ENCODE measurements at regions not wholly inside any gene's neighbourhood (a gene's known extent, or its start where the extent isn't known, plus 50 kb on each side); places are given as distances from the start of the nearest gene placed in this dataset.

DNA sequence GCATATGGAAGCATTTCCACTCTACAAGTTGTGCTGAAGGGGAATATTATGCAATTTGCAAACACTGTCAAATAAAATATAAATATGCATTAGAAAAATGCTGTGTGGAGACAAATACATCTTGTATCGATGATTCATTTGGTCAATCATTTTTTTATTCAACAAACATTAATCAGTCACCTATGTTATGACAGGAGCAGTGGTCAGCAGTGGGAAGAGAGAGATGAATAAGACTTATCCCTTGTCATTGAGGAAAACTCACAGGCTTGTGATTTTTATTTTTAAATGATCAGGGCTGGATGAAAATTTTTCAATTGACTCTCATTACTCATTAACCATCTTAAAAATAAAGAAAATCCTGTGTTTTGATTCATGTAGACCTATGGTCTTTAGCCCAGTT lies 574.1 kb downstream of the ACTL7B start:
- Histone ChIP-seq H3K4me3 (ENCODE audit: insufficient read depth, low read depth, low read length) (no peak overlapping the region), H2AFZ (ENCODE audit: low read depth, low read length) (no peak overlapping the region), H3K27me3 (ENCODE audit: insufficient read depth, low read length) (no peaks in the 10 kb centered on the region), H3K9ac (ENCODE audit: low read length) (no peak overlapping the region), H3K9me3 (ENCODE audit: insufficient read depth, low read depth, low read length) (no peaks in the 10 kb centered on the region), H4K20me1 (ENCODE audit: insufficient read depth, low read length) (no peaks in the 10 kb centered on the region), H3K79me2 (ENCODE audit: insufficient read depth, low read length) (no peaks in the 10 kb centered on the region), H3K4me1 (ENCODE audit: insufficient read depth, low read length) (no peaks in the 10 kb centered on the region), H3K27ac (ENCODE audit: low read depth, low read length) (no peak overlapping the region), H3K36me3 (ENCODE audit: insufficient read depth, low read length) (no peaks in the 10 kb centered on the region), H3K4me2 (ENCODE audit: low read length) (no peak overlapping the region)
- Mint-ChIP-seq H3K27me3 (ENCODE audit: low read depth, unreplicated experiment) (peaks cover 9% of the 10 kb centered on the region), H3K36me3 (ENCODE audit: low read depth, unreplicated experiment) (no peaks in the 10 kb centered on the region), H3K4me3 (ENCODE audit: unreplicated experiment) (no peak overlapping the region), H3K4me1 (ENCODE audit: low read depth, unreplicated experiment) (no peaks in the 10 kb centered on the region), H3K27ac (ENCODE audit: unreplicated experiment) (no peak overlapping the region), H3K9me3 (ENCODE audit: unreplicated experiment) (peaks cover 4% of the 10 kb centered on the region)
- FAIRE-seq = no peak
- TF ChIP-seq, protein P1, sequence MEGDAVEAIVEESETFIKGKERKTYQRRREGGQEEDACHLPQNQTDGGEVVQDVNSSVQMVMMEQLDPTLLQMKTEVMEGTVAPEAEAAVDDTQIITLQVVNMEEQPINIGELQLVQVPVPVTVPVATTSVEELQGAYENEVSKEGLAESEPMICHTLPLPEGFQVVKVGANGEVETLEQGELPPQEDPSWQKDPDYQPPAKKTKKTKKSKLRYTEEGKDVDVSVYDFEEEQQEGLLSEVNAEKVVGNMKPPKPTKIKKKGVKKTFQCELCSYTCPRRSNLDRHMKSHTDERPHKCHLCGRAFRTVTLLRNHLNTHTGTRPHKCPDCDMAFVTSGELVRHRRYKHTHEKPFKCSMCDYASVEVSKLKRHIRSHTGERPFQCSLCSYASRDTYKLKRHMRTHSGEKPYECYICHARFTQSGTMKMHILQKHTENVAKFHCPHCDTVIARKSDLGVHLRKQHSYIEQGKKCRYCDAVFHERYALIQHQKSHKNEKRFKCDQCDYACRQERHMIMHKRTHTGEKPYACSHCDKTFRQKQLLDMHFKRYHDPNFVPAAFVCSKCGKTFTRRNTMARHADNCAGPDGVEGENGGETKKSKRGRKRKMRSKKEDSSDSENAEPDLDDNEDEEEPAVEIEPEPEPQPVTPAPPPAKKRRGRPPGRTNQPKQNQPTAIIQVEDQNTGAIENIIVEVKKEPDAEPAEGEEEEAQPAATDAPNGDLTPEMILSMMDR (IDR thresholded peaks at IDR 0.05; ENCODE audit: insufficient read depth, low read depth, low read length) = no peak
- TF ChIP-seq EZH2 (IDR thresholded peaks at IDR 0.05; ENCODE audit: insufficient read depth, low read length) = no peak
- no peak for DNase-seq (ENCODE audit: low read depth)

DNA sequence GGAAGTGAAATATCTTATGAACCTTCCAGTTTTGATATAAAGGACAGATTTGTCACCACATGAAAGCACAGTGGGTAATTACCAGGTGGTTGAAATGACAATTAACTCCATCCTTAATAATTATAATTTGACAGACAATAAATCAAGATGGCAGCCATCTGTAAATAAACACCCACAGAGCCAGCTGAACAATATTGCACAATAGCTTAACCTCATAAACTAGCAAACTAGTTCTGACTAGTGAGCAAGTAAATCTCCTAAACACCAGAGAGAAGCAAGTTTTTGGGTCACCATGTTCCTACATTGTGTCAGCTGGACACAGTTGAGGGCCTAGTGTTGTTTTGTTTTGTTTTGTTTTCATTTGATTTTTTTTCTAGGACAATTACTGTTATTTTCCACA lies 577.4 kb downstream of the ACTL7B start:
- H3K27ac ChIP-seq (ENCODE audit: low read depth, low read length) = no peak overlapping the region
- no peaks in the 10 kb centered on the region for H3K27me3 ChIP-seq (ENCODE audit: insufficient read depth, low read length)
- H3K27ac Mint-ChIP-seq (ENCODE audit: unreplicated experiment) = no peak overlapping the region
- peaks cover 2% of the 10 kb centered on the region for H3K9me3 Mint-ChIP-seq (ENCODE audit: unreplicated experiment)
- DNase-seq (ENCODE audit: low read depth) (no peak), FAIRE-seq (no peak)
- H3K9me3 ChIP-seq (ENCODE audit: insufficient read depth, low read depth, low read length) = no peaks in the 10 kb centered on the region
- peaks cover 16% of the 10 kb centered on the region for H3K27me3 Mint-ChIP-seq (ENCODE audit: low read depth, unreplicated experiment)
- H3K4me3 Mint-ChIP-seq (ENCODE audit: unreplicated experiment) = no peak overlapping the region
- no peaks in the 10 kb centered on the region for H3K4me1 ChIP-seq (ENCODE audit: insufficient read depth, low read length)
- H3K79me2 ChIP-seq (ENCODE audit: insufficient read depth, low read length) = no peaks in the 10 kb centered on the region
- H3K4me1 Mint-ChIP-seq (ENCODE audit: low read depth, unreplicated experiment) = no peaks in the 10 kb centered on the region
- no peaks in the 10 kb centered on the region for H3K36me3 Mint-ChIP-seq (ENCODE audit: low read depth, unreplicated experiment)
- H3K9ac ChIP-seq (ENCODE audit: low read length) = no peak overlapping the region
- no peak overlapping the region for H3K4me3 ChIP-seq (ENCODE audit: insufficient read depth, low read depth, low read length)
- TF ChIP-seq, protein P1 (IDR thresholded peaks at IDR 0.05; ENCODE audit: insufficient read depth, low read depth, low read length) = no peak
- TF ChIP-seq EZH2 (IDR thresholded peaks at IDR 0.05; ENCODE audit: insufficient read depth, low read length) = no peak
- H3K36me3 ChIP-seq (ENCODE audit: insufficient read depth, low read length) = no peaks in the 10 kb centered on the region
- no peak overlapping the region for H3K4me2 ChIP-seq (ENCODE audit: low read length)
- H4K20me1 ChIP-seq (ENCODE audit: insufficient read depth, low read length) = no peaks in the 10 kb centered on the region
- H2AFZ ChIP-seq (ENCODE audit: low read depth, low read length) = no peak overlapping the region

DNA sequence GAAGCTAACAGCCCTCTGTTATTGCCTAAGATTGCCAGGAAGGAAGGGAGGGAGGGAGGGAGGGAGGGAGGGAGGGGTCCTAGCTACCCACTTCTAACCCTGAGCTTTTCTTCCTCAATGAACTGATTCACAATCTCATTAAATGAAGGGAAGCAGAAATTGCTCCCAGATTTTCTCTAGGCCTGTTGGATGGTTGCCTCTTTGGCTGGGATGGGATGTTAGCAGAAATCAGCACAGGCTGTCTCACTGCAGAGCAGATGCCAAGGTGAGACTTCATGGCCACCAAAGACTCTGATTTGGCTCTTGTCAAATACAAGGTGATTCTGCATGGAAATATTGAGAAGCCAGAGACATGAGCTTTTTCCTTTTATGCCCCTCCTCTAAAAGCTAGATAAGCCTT lies 578.6 kb downstream of the ACTL7B start:
- peaks cover 9% of the 10 kb centered on the region for H3K4me1 Mint-ChIP-seq (ENCODE audit: low read depth, unreplicated experiment)
- H3K9me3 Mint-ChIP-seq (ENCODE audit: unreplicated experiment) = peaks cover 2% of the 10 kb centered on the region

More for the DNA sequence above, 578.6 kb downstream of the ACTL7B start:
- Histone ChIP-seq H2AFZ (ENCODE audit: low read depth, low read length) (no peak overlapping the region), H4K20me1 (ENCODE audit: insufficient read depth, low read length) (no peaks in the 10 kb centered on the region), H3K36me3 (ENCODE audit: insufficient read depth, low read length) (no peaks in the 10 kb centered on the region), H3K4me3 (ENCODE audit: insufficient read depth, low read depth, low read length) (no peak overlapping the region), H3K27me3 (ENCODE audit: insufficient read depth, low read length) (no peaks in the 10 kb centered on the region), H3K79me2 (ENCODE audit: insufficient read depth, low read length) (no peaks in the 10 kb centered on the region), H3K9me3 (ENCODE audit: insufficient read depth, low read depth, low read length) (no peaks in the 10 kb centered on the region), H3K27ac (ENCODE audit: low read depth, low read length) (no peak overlapping the region), H3K9ac (ENCODE audit: low read length) (no peak overlapping the region), H3K4me2 (ENCODE audit: low read length) (no peak overlapping the region), H3K4me1 (ENCODE audit: insufficient read depth, low read length) (no peaks in the 10 kb centered on the region)
- no peak for TF ChIP-seq EZH2 (IDR thresholded peaks at IDR 0.05; ENCODE audit: insufficient read depth, low read length)
- TF ChIP-seq, protein P1 (IDR thresholded peaks at IDR 0.05; ENCODE audit: insufficient read depth, low read depth, low read length) = no peak
- FAIRE-seq (no peak), DNase-seq (ENCODE audit: low read depth) (no peak)
- Mint-ChIP-seq H3K27ac (ENCODE audit: unreplicated experiment) (no peak overlapping the region), H3K36me3 (ENCODE audit: low read depth, unreplicated experiment) (no peaks in the 10 kb centered on the region), H3K27me3 (ENCODE audit: low read depth, unreplicated experiment) (peaks cover 16% of the 10 kb centered on the region), H3K4me3 (ENCODE audit: unreplicated experiment) (no peak overlapping the region)

Measured in astrocyte (in vitro differentiated cells and primary cell).